T-helper 1 cell (primary cell): ENCODE measurements at regions not wholly inside any gene's neighbourhood (a gene's known extent, or its start where the extent isn't known, plus 50 kb on each side); places are given as distances from the start of the nearest gene placed in this dataset.
"Not testable (repeated sequence)": the region's sequence is repeated elsewhere in the genome, so short reads cannot be mapped to it uniquely, and the experiment has no call there.

Source experiments
- DNase-seq, 5 donors: peaks; one replicate each; pipeline ENCODE4 v3.0.0-alpha.2; 2012 to 2020

DNA sequence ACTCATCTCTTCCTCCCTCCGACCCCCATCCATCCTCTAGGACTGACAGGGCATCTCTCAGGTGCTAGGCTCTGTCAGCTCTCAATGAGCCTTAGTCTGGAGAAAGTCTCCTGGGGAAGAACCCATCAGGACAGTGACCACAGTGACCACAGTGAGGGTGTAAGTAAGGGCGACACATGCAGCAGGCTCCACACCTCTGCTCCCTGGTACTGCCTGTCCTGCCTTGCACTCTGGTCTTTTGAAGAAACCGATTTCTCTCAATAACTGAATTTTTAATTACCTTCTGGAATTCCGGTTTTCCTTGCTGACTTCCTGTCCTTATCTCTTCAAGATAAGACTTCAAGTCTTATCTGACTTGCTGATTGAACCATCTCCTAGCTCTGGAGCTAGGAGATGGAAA is 190.2 kb downstream of the ACTR3B start:
- no peak for DNase-seq

DNA sequence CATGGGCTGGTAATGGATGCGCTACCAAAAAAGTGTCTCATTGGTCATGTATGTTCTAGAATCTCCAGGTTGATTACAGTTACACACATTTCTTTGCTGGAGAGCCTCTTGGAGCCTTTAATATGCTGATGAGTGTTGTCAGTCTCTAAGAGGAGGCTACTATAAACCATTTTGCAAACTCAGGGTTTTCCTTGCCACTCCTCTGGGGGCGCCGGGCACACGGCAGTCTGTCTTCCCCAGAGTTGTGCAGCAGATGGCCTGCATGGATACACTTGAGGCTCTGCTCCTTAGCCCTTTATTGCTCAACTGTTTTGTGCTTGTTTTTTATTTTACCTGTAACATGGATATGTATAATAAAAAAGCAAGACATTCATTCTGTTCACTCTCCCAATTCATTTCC is 196.5 kb downstream of the ACTR3B start:
- no peak for DNase-seq

DNA sequence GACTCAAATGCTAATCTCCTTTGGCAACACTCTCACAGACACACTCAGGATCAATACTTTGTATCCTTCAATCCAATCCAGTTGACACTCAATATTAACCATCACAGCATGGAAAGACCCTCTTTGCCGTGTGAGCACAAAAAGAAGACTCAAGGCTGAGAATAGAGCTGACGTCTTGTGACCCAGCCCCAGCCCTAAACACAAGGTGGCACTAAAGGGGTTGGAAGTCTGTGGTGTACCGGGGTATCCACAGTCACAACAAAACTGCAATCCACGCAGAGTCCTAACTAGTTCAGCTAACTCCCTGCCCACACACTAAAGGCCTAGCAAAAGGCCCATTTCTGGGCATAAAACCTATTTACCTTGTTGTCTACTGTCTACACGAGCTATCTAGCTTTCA is 200.1 kb downstream of the ACTR3B start:
- DNase-seq = no peak

DNA sequence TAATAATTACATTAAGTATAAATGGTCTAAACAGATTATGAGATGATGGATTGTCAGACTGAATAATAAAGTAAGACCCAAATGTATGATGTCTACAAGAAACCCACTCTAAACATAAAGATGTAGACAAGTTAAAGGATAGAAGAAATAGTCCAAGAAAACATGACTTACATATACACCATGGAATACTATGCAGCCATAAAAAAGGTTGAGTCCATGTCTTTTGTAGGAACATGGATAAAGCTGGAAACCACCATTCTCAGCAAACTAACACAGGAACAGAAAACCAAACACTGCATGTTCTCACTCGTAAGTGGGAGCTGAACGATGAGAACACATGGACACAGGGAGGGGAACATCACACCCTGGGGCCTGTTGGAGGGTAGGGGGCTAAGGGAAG is 202.2 kb downstream of the ACTR3B start:
- not testable (repeated sequence) for DNase-seq

DNA sequence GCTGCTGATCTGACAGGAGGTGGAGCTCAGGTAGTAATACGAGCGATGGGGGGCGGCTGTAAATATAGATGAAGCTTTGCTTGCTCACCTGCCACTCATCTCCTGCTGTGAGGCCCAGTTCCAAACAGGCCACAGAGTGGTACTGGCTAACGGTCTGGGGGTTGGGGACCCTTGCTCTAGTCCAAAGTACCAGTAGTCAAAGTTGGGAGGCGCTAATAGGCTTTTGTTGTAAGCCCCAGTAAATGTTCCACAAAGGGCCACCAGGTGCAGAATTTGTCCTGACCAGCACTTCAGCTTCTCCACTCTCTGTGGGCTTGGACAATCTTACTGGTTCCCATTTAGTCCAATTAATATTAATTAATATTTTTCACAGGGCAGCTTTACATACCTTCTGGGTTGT is 206.6 kb downstream of the ACTR3B start:
- DNase-seq = no peak

DNA sequence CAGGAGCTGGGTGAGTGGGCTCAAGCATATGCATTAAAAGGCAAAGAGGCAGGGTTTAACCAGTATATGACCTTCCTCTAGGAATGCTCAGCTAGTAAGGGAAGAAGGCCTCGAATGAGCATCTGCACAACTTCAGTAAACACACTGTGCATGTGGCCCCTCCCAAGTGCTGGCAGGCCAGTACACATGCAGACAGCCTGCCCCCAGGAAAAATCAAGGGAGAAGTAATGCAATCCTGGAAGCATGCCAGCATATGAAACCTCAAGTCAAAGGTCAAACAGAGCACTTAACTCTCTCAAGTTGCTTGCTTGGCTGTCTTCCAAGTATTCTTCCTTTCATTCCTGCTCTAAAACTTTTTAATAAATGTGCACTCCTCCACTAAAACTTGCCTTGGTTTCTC is 208.4 kb downstream of the ACTR3B start:
- DNase-seq = no peak

DNA sequence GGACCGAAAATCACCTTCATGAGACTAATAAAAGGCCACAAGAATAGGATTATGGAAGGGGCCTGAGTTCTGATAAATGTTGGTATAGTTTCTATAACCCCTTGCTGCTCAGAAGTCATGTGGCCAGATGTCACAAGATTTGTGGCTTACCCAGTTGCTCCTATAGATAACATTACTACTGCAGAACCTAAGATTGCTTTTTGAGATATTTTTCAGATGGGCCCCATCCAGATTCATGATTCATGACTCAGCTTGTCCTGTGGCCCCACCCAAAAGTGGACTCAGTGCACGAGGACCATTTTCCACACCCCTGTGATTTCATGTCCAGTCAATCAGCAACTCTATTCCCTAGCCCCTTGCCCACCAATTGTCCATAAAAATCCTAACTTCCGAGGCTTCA is 209.0 kb downstream of the ACTR3B start:
- no peak for DNase-seq

DNA sequence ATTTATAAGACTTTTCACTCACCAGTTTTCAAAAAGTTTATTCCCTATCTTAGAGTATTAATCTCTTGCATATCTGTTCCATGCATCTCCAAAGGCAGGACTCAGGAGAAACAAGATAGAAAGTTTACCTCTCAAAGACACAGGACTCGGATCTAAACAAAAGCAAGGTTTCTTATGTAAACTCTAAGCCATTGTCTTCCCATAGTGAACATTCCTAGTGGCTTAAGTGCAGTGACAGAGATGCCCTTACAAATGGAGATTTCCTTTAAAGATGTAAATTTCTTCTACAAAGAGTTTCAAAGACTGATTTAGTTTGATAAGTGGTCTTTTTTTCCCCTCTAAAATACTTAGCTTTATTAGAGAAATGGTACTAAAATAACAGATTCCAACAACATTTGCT is 209.8 kb downstream of the ACTR3B start:
- no peak for DNase-seq

DNA sequence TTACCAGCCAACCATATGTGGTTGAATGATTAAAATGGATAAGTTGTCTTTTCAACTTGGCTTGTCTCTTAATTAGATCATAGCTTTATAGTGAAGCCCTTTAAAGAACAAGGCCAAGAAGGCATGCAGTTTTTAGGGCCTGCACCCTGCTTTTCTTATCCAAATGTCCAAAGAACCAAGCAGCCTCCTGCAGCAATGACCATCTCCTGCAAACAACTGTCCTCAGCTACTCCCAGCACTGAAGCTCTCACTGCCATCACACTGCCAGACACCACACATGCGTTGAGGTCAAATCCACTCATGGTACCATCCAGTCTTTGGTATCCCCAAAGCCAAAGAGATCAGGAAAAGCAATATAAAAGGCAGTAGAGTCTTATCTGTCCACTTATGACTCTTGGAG is 210.3 kb downstream of the ACTR3B start:
- no peak for DNase-seq

DNA sequence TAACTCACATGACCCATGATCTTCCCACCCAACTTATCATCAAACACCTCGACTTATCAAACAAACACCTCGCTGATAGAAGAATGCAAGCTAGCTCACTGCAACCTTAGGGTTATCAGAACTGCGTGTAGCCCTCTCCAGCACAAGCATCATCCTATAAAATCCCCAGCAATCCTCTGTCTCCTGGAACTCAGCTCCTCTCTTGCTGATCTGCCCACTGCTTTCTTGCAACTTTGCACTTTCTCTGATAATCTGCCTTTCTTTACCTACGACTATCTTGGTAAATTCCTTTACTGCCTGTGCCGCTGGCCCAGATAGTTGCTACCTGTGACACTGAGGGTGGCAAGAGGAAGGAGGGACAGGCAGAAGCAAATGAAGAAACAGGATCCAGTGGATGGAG is 210.9 kb downstream of the ACTR3B start:
- DNase-seq = no peak

DNA sequence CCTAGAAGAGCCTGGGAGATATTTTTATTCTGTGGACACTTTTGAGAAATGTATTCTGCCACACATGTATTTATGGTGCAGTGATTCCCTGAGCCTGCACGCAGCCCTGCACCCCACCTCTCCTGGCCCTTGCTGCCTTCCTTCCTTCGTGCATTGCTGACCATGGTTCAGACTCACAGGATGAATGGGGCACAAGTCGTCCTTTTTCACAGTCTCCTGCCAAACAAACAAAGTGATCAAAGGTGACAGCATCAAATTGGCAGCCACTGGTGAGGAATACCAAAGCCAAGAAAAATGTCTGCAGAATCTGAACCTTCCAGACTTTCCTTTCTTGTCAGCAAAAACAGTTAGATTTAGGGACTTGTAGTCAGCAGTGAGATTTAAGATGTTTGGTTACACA is 215.0 kb downstream of the ACTR3B start:
- DNase-seq = no peak

DNA sequence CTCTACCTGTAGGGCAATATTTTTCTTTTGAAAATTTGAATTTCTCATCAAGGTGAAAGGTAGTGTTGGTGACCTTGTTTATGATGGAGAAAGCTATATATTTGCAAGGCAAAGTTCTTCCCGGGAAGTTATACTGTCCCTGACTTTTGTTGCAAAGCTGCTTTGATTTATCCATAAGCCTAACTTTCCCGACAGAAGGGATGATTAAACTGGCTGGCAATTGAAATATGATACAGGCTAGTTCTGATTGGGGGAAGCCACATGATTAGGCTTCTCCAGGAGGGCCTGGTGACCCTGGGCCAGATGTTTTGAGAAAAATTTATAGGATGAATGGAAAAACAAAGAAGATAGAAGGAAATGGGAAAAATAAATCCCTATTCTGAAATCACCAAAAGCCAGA is 215.5 kb downstream of the ACTR3B start:
- DNase-seq = no peak

DNA sequence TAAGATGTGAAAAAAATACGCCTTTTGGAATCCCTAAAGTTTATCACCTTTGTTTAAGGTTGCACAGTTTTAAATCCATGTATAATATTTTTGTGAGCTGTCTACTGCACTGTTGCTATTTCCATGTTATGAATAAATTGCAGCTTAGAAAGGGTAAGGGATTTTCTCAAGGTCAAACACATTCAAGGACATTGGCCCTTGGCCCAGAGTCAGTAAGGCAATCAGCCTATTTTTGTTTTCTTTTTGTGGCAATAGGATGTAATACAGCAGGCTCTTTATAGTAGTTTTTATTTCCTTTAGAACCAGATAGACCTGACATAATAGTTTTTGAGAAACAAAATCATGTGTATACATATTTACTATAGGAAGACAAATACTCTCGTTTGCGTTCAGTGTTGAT is 219.8 kb downstream of the ACTR3B start:
- DNase-seq = no peak

DNA sequence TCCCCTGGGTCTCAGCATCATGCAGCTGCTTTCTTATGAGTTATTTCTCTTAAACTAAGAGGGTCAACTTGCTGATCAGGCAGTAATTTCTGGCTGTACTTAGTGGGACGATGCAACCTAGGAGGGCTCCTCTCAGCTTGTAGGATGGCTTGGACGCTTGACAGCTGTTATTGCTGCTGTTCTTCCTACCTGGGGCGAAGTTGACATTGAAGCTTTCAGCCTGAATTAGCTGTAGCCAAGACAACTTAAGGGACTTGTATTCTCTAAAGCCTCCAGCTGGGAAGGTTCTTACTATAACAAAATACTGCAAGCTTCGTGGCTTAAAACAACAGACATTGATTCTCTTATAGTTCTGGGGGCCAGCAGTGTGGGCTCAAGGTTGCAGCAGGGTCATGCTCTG is 224.9 kb downstream of the ACTR3B start:
- no peak for DNase-seq

DNA sequence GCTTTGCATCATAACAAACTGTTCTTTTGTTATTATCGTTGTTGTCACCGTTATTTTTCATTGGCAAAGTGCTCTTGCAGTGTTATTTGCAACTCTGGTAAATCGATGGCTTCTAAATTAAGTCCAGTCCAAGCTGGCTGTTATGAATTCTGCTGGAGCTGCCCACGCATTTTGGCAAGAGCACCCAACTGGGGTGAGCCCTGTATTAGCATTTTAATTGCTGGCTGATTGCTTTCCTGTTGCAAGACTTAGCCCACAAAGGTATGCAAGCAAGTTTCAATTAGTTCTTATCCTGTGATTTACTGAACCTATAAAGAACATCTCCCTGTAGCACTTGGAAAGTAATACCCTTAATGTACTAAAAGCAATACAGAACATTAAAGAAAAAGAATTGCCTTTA is 226.8 kb downstream of the ACTR3B start:
- DNase-seq = no peak

DNA sequence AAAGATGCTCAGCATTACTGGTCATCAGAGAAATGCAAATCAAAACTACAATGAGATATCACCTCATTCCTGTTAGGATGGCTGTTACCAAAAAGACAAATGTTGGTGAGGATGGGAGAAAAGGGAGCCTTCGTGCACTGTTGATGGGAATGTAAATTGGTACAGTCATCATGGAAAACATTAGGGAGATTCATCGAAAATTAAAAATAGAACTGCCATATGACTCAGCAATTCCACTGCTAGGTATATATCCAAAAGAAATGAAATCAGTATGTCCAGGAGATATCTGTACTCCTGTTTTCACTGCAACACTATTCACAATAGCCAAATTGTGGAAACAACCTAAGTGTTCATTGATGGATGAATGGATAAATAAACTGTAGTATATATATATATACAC is 228.1 kb downstream of the ACTR3B start:
- DNase-seq = no peak

DNA sequence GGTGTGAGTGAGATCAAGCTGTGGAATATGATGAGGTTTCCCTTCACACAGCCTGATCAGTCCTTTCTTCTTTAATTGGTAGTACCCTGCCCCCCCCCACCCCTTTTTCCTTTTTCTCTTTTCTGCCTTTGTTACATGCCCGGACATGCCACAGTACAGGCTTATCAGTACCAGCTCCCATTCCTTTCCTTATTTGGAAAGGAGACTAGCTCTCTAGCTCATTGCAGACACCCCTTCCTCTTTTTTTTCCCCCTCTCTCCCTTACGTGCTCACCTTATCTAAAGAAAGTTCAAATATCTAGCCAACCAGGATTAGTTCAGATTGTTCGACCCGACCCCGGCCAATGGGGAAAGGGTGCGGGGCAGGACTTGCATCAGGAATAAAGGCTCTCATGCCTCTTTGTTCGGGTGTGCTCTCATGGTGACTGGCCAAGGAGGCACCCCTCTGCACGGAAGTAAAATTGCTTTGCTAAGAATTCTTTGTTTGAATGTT is 230.4 kb downstream of the ACTR3B start:
- DNase-seq = no peak

DNA sequence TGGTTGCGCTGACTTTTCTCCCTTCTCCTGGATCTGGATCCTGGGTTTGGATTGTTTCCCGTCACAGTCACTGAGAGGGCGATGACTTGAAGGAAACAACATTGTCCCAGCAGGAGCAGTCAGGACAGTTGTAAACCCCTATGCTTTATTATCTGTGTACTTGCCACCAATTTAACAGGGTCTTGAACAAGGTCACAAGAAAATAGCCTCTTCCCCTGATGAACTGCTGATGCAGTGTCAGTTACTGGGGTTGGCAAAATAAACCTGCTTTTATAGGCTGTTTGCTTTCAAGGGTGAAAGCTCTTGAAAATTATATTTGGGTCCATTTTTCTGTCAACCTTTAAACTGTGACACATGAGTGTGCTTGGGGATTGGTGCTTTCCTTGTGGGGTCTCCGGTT is 238.9 kb downstream of the ACTR3B start:
- DNase-seq = no peak

DNA sequence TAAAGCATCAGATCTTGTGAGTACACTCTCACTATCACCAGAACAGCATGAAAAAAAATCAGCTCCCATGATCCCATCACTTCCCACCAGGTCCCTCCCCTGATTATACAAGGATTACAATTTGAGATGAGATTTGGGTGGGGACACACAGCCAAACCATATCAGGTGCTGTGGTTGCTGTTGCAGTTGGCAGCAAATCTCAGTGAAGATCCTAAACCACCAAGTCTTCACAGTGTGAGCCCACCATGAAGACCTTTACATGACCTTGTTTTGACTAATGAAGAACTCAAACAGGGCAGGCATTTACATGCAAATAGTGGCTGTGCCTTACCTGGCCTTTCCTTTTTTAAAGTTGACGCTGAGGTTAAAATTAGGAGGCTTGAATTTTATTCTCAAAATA is 242.6 kb downstream of the ACTR3B start:
- DNase-seq = no peak

DNA sequence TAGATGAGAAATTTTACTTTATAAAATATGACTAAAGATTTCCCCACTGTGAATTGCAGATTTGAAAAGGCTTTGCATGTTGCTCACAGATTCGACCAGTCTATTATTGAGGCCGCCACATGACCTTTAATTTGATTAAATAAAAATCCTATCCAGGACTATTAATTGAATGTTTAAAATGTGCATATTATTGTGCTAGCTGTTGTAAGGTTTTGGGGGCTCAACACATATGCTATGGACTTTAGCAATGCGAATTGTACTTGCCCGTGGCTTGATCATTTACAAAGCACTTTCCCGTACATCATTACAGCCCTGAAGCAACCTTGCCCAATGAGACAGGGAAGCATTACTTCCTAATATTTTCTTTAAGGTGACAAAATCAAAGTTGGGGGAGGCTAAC is 243.0 kb downstream of the ACTR3B start:
- DNase-seq = no peak

DNA sequence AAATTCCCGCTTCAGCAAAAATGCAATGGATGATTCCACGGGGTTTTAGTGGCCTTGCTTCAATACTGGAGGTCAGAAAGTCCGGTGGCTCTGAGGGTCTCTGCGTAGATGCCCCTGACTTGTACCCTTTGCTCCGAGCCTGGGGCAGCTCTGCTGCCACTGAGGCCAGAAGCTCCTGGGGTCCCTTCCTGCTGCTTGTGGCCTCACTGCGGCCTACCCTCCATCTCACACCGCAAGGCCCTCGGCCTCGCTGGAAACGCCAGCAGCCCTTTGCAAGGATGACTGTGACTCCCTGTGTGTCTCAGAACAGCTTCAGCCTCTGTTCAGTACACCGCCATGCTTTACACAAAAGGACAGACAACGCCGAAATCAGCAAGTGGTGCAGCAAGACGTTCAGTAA is 244.8 kb downstream of the ACTR3B start:
- DNase-seq = no peak

DNA sequence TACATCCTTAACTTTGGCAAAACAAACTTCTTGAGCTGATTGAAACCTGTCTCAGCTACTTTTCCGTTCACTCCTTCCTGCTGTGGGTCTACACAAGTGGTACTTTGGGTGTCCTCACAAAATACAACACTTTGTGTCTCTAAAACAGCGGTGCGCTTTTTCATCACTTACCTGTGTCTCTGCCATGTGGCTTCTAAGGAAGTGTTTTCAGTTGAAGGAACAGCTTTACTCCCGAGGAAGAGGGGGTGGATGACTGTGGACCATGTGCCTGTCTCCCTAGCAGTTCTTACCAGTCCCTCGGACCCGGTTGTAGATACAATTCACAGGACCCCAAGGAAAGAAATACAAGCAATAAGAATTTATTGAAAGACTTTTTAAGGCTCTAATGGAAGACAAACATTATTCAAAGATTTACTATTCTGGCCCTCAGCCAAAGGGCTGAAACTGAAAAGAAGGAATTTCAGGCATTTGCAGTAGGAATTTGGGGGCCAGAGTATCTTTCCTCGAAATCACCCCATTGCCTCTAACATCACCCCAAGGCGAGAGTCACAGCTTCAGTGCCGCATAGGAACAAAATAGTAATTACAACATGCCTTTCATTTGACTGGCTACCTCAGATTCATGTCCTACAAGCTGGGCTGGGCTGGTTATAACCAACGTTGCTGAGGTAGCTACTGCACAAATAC is 246.3 kb downstream of the ACTR3B start:
- DNase-seq = no peak

DNA sequence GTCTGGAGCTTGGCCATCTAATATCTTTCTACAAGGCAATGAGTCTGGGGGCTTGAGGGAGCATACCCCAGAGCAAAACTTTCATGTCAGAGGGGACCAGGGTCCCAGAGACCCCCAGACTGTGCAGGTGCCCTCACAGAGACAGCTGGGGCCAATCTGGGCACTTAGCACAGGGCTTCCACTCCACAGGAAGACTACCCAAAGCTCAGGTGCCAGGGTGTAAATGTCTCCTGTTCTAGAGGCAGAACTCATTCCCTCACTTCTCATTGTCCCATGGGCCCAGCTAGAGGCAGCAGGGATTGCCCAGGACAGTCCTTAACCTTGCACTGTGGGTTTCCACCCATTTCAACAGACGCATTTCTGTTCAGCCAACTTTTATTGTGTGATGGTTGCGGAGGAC is 246.9 kb downstream of the ACTR3B start:
- no peak for DNase-seq

DNA sequence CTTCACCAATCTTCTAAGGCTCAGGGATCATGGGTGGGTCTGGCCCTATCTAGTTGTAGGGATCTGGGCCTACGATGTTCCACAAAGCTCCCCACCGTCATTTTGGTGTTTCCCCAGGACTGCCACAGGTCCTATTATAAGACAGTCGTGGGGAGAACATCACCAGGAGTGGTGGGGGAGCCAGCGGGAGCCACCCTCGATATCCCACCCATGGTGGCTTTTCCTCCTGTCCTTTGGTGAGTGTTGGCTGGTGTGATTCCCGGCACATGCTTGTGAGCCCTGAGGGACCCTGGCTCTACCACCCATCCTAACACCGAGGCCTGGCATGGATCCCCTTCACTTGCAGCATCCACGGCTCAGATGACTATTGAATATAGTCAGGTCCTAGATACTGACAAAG is 247.4 kb downstream of the ACTR3B start:
- DNase-seq = no peak

DNA sequence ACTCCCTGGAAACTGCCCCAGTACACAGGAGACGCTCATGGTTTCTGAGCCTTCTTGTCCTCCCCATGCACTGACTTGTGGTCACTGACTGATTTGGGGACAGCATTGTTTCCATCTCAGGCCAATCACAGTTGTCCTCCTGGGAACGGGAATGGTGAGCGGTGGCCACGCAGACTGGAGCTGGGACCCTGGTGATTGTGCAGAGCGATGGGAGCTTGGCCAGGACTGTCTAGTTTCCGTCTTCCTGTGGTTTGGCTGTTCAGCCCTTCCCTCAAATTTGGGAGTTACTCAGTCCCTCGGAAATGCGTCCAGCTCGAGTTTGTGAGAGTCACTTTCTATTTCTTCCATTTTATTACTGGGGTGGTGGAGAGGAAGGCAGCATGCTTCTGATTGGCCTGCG is 250.9 kb downstream of the ACTR3B start:
- DNase-seq = no peak

DNA sequence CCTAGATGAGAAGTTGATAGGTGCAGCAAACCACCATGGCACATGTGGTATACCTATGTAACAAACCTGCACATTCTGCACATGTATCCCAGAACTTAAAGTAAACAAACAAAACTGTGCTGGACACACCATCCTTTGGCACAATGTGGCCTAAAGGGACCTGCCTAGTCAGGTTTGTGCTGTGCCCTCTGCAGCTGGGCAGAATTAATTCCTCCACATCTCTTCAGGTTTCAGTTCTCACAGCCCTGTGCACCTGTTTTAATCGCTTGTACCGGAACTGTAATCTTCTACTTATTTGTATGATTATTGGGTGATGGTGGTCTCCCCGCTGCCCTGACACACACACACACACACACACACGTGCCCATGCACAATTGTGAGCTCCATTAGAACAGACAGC is 252.7 kb downstream of the ACTR3B start:
- DNase-seq = no peak
